Adrenal gland (tissue), 5 donors: ENCODE measurements at regions not wholly inside any gene's neighbourhood (a gene's known extent, or its start where the extent isn't known, plus 50 kb on each side); places are given as distances from the start of the nearest gene placed in this dataset.

Source experiments
- CTCF ChIP-seq, 6 experiments: fragments of 450-650 bp in 4 of 6; fragments of 200-600 bp in 2 of 6; sonication (generic) in 1 of 6; IDR thresholded peaks; 1 replicate in 5 of 6; 2 replicates in 1 of 6; pipeline versions ENCODE4 v1.5.1 to v1.8.0; 2016 to 2021; ENCODE audit warnings: antibody characterized with exemption in 6 of 6, mild to moderate bottlenecking in 2 of 6, moderate library complexity in 1 of 6
- POLR2A ChIP-seq, 2 donors: fragments of 450-650 bp; IDR thresholded peaks; one replicate each; pipeline ENCODE4 v1.6.1; 2017; ENCODE audit warnings: antibody characterized with exemption in 2 of 2, mild to moderate bottlenecking in 2 of 2, moderate library complexity in 1 of 2
- donor health status: DM: no; HTN: no; CAD: no.

GRCh38 chr10:28801869-28802268, 124.5 kb downstream of the BAMBI start:
- TF ChIP-seq CTCF (IDR thresholded peaks at IDR 0.05) (no peak), POLR2A (IDR thresholded peaks at IDR 0.05) (no peak)
